ENCODE measurements at regions not wholly inside any gene's neighbourhood (a gene's known extent, or its start where the extent isn't known, plus 50 kb on each side); places are given as distances from the start of the nearest gene placed in this dataset.

GRCh38 chr2:40507432-40507831, 55.5 kb upstream of the SLC8A1 start:
- FAIRE-seq (no peak), DNase-seq (ENCODE audit: low spot score) (no peak)

- DNase-seq (ENCODE audit: low spot score): no peak
- no peak for FAIRE-seq
These were observed 58.4 kb upstream of the SLC8A1 start for GRCh38 chr2:40510304-40510703.

DNA sequence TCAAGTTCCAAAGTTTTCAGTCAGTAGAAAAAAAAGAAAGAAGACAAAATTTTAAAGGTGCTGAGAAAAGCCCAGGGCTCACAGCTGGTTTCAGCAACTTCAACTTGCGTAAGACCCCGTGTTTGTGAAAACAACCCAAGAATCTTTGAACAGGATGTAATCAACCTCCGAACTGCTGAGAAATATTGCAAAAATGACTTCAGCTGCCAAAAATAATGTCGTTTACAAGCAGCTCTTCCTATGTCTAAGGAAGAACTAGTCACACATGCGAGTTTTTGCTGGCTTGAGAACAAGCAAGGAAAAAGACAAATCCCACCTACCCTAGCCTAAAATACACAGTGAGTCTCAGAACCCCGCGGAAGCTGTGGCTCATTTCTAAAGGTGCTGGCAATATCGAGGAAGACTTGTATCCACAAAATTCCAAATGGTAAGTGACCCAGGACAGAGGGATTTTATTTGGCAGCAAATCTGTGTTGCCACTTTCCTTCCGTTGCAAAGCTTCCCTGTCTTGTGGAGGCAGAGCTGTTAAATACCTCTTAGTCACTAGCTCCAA, 59.8 kb upstream of the SLC8A1 start:
- no peak for DNase-seq (ENCODE audit: low spot score)
- no peak for FAIRE-seq

DNA sequence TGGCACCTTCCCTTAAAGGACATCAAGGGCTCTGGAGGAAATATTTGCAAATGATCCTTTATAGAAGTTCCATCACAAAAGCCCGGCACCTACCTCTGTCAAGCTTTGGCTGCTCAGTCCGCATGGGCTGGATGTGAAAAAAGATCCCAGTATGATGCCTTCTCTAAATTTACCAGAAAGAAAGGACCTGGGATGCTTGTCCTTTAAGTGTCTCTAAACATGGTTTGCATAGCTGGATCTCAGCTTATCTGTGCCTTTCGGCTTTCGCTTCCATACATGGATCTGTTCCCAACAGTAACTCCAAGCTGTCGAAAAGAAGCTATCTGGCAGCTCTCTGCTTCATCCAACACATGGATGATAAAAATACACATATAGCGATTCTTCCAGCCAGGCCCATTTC, 60.4 kb upstream of the SLC8A1 start:
- FAIRE-seq: no peak
- no peak for DNase-seq (ENCODE audit: low spot score)

DNA sequence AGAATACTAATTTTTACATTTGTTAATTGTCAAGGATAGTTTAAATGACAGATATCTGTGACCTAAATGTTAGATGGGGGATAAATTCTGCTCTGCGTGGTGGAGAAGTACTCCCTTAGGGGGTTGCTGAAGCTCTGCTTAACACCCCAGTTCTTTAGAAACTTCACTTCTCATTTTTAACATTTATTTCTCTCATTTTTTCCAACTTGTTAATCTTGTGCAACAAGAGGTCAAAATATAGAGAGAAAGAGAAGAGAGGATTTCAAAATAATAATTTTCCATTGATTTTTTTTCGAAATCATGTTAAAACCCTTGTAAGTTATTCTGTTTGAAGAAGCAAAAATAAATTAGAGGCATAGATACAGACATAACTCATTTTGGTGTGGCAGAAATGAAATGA, 61.3 kb upstream of the SLC8A1 start:
- FAIRE-seq: no peak

DNA sequence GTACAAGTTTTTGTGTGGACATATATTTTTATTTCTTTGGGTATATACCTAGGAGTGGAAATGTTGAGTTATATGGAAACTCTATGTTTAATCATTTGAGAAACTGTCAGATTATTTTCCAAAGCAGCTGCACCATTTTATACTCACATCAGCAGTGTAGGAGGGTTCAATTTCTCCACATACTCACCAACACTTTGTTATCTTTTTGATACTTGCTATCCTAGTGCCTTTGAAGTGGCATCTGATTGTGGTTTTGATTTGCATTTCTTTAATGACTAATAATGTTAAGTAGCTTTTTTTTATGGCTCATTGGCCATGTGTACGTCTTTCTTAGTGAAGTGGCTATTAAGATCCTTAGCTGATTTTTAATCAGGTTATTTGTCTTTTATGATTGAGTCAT, 64.7 kb upstream of the SLC8A1 start:
- DNase-seq (ENCODE audit: low spot score) (no peak), FAIRE-seq (no peak)

More for the DNA sequence above, 61.3 kb upstream of the SLC8A1 start:
- no peak for DNase-seq (ENCODE audit: low spot score)

DNA sequence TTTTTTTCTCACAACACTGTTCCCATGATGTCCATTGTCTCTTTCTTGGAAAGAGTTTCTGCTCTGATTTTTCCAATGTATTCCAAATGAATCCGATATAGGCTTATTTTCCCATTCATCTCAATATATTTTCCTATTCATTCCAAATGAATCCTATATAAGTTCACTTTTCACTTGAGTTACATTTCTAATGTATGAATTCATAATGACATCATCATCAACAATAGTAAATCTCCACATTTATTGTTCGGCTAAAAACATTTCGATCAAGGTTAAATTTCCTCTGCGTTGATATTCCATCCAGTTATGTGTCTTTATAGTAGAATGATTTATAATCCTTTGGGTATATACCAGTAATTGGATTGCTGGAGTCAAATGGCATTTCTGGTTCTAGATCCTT, 76.7 kb upstream of the SLC8A1 start:
- no peak for FAIRE-seq
- no peak for DNase-seq (ENCODE audit: low spot score)

DNA sequence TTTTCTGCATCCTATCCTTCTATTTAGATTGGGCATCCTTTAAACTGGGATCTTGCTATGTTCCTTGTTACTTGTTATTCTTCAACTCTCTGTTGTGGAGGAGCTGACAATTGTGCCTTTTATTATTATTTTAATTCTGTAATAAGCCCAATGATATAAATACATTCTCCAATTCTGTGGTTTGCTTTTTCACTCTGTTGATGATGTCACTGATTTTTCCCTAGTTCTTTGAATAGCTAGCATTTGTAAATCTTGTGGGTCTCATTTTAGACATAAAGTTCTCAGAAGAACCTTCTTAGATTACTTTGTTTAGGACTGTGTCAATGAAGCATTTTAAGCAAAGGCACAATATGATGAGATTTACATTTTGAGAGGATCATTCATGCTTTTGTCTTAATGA, 79.5 kb upstream of the SLC8A1 start:
- no peak for DNase-seq (ENCODE audit: low spot score)
- no peak for FAIRE-seq

DNA sequence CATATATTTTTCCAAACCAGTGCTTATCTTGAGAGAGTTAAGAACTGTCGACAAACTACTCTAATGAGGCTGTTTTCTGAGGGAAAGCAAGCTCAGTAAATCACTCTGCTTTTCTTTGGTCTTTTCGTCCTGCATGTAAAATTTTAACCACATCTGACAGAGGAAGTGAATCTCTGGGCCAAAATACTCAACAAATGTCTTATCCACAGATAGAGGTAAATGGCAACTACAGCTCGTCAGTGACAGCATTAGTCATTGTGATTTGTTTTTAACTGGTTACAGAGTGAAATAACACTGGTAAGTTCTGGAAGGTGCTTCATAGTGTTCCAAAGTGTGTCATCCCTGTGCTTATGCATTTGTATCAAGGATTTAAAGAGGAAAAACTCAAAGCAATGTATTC, 82.6 kb upstream of the SLC8A1 start:
- no peak for FAIRE-seq

DNA sequence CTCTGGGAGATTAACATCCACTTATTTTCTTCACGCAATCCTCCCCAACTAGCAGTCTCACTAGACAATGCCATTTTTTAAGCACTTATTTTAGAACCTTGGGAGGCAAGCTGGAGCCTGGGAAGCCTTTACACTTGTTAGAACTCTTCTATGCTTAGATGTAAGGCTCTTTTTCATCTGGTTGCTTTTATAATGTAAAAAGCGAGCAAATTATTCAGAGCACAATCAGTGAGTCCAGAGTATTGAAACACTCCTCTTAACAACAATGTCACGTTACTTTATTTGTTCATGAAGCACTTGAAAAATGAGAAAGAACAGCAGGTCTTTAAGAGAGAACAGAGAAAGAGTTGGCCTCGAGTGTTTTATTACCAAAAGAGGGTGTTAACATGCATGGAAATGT, 84.1 kb upstream of the SLC8A1 start:
- DNase-seq (ENCODE audit: low spot score) (no peak), FAIRE-seq (no peak)

More for the DNA sequence above, 82.6 kb upstream of the SLC8A1 start:
- DNase-seq (ENCODE audit: low spot score): no peak

GRCh38 chr2:40540026-40540425, 88.1 kb upstream of the SLC8A1 start:
- FAIRE-seq (no peak), DNase-seq (ENCODE audit: low spot score) (no peak)

GRCh38 chr2:40543381-40543780, 91.5 kb upstream of the SLC8A1 start:
- FAIRE-seq (no peak), DNase-seq (ENCODE audit: low spot score) (no peak)

DNA sequence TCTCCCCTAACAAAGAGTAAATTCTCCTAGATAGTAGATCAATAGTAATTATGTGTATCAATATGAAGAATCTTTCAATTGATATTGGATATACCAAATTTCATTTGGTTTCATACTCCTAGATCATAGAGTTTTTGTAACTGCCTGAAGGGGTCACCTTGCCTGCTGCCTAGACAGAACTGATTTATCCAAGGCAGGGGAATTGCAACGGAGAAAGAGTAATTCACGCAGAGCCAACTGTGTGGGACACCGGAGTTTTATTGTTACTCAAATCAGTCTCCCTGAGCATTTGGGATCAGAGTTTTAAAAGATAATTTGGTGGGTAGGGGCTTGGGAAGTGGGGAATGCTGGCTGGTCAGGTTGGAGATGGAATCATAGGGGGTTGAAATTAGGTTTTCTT, 92.2 kb upstream of the SLC8A1 start:
- DNase-seq (ENCODE audit: low spot score) (no peak), FAIRE-seq (no peak)

DNA sequence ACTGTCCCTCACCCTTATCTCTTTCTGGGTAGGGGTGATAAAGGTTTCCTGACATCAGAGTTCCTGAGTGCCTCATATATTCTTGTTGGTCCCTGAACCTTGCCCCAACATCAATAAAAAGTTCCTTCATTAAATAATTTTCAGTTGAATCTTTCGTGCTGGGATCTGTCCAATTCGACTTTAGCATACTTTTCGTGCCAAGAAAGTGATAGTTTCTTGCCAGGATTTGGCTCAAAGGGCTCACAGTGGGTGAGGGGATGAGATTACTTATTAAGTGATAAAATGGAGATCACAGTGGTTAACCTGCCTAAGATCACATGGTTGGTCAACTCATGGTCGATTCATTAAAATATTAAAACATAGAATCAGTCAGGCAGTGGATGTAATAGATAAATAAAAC, 93.8 kb upstream of the SLC8A1 start:
- DNase-seq (ENCODE audit: low spot score): no peak
- no peak for FAIRE-seq

DNA sequence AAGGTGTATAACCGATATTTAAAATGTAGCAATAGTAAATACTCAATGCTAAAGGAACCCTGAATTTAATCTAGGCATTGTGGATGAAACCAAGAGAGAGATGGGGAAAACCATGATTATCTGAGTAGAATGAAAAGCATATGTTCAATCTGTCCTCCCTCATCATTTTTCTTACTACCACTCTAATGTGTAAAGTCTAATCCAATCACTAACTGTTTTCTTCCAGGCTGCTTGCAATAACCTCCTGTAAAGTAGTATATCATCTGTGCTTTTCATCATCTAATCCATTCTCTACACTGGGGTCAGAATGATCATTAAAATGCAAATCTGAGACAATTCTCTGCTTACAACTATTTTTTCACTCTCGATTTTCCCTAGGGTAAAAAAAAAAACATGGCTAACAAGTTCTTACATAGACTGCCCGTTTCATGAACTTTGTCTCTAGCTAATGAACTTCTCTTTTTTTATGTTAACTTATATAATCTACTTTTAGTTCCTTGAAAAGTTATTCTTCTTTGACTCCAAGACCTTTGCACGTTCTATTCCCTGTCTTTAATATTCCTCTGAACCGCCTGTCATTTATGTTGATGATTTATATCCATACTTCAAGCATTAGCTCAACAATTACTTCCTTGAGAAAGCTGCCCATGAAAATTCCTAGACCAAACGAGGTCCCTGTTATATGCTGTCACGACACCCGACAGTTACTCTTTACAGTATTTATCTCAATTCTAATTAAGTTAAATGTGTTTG, 94.7 kb upstream of the SLC8A1 start:
- FAIRE-seq: no peak
- no peak for DNase-seq (ENCODE audit: low spot score)

DNA sequence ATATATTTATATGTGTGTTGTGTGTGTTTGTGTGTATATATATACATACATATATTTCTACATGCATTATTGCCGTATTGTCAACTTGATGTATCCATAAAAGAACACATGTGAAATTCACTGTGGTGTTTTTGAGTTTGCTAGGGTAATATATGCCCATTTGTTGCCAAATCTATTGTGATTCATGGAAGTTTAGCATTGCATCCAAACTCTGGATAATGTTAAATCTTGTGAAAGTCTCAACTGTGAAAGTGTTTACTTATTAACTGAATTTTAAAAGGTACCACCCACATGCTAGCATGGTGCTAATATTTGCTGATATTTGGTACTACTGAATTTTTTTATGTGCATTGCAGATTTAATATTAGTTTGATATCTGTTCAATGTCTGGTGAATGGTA, 96.6 kb upstream of the SLC8A1 start:
- no peak for FAIRE-seq
- DNase-seq (ENCODE audit: low spot score): no peak

GRCh38 chr2:40550085-40550484, 98.2 kb upstream of the SLC8A1 start:
- DNase-seq (ENCODE audit: low spot score): no peak
- no peak for FAIRE-seq

GRCh38 chr2:40551081-40551480, 99.2 kb upstream of the SLC8A1 start:
- DNase-seq (ENCODE audit: low spot score) (no peak), FAIRE-seq (no peak)

DNA sequence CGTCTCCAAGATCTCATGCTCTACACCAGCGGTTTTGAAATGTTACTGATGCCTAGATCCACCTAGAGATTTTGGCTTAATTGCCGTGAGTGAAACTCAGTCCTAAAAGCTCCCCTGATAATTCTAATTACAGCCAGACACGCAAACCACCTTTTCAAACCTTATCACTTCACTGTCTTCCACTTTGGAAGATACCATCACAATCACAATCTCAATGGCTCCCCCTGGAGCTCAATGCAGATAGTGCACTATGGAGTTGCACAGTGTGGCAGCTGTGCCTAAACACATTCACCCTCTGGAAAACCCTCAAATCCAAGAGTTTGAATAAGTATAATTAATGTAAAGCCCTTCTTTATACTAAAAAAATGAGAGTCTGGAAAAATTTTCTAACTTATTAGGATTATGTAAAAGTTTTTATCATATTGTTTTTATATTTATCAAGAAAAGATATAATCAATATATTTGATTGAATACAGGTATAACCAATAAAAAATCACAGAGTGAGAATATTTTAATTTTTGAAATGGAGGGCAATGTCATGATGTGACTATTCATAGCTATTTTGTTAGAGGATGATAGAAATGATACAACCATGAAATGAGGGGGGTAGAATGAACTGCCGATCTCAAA, 102.9 kb upstream of the SLC8A1 start:
- FAIRE-seq (peak; percentile 72), DNase-seq (ENCODE audit: low spot score) (peak; percentile 32)

- FAIRE-seq: no peak
- no peak for DNase-seq (ENCODE audit: low spot score)
These were observed 104.4 kb upstream of the SLC8A1 start for GRCh38 chr2:40556293-40556692.

GRCh38 chr2:40556739-40557138, 104.8 kb upstream of the SLC8A1 start:
- DNase-seq (ENCODE audit: low spot score): no peak
- FAIRE-seq: no peak

DNA sequence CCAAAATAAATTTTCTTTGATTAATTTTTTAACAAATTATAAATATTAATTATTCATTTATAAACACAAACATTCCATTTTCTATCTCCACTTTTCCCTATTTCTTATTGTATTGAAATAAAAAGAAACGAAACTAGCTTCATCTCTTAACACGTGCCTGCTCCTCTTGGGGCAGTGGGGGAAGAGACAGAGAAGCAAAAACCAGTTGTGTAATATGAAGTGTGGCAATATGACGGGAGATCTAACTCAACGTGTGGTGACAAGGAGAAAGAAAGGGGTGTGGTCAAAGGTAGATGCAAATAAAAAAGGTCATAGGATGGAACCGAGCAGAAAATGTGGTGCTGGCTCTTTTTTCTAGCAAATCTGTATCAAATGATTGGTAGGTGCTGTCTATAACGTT, 106.9 kb upstream of the SLC8A1 start:
- DNase-seq (ENCODE audit: low spot score) (no peak), FAIRE-seq (no peak)

- DNase-seq (ENCODE audit: low spot score): no peak
- no peak for FAIRE-seq
These were observed 107.3 kb upstream of the SLC8A1 start for GRCh38 chr2:40559175-40559574.
